ENCODE measurements at regions not wholly inside any gene's neighbourhood (a gene's known extent, or its start where the extent isn't known, plus 50 kb on each side); places are given as distances from the start of the nearest gene placed in this dataset.
"Not testable (repeated sequence)": the region's sequence is repeated elsewhere in the genome, so short reads cannot be mapped to it uniquely, and the experiment has no call there.

- ChIA-PET POLR2A (no interaction called here), CTCF (no interaction called here)
- TF ChIP-seq FOXM1 (IDR thresholded peaks at IDR 0.05; ENCODE audit: borderline replicate concordance) (no peak), FOXA1 (IDR thresholded peaks at IDR 0.05) (no peak), TARDBP (IDR thresholded peaks at IDR 0.05) (no peak), SP1 (IDR thresholded peaks at IDR 0.05) (no peak), PKNOX1 (IDR thresholded peaks at IDR 0.05) (no peak), ARNT (IDR thresholded peaks at IDR 0.05) (no peak), NFRKB (IDR thresholded peaks at IDR 0.05) (no peak), FOXK2 (IDR thresholded peaks at IDR 0.05) (no peak), SUZ12 (IDR thresholded peaks at IDR 0.05) (no peak), ELF4 (IDR thresholded peaks at IDR 0.05) (no peak), L3MBTL2 (conservative IDR thresholded peaks at IDR 0.05) (no peak), ZNF384 (IDR thresholded peaks at IDR 0.05) (no peak), BHLHE40 (IDR thresholded peaks at IDR 0.05; ENCODE audit: borderline replicate concordance) (no peak), HDGF (IDR thresholded peaks at IDR 0.05; ENCODE audit: borderline replicate concordance) (no peak), LEF1 (IDR thresholded peaks at IDR 0.05; ENCODE audit: borderline replicate concordance) (no peak), CTBP1 (IDR thresholded peaks at IDR 0.05; ENCODE audit: borderline replicate concordance) (no peak)
- no peak for DNase-seq (ENCODE audit: extremely low spot score)
These were observed 609.7 kb downstream of the STK39 start for GRCh38 chr2:167637741-167638140.

DNA sequence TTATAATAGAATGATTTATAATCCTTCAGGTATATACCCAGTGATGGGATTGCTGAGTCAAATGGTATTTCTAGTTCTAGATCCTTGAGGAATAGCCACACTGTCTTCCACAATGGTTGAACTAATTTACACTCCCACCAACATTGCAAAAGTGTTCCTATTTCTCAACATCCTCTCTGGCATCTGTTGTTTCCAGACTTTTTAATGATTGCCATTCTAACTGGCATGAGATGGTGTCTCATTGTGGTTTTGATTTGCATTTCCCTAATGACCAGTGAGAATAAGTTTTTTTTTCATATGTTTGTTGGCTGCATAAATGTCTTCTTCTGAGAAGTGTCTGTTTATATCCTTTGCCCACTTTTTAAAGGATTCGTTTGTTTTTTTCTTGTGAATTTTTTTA lies 615.1 kb downstream of the STK39 start:
- DNase-seq (ENCODE audit: extremely low spot score); CTCF ChIA-PET; POLR2A ChIA-PET: not testable (repeated sequence)

- no peak for DNase-seq (ENCODE audit: extremely low spot score)
- CTCF ChIA-PET = no interaction called here
- POLR2A ChIA-PET = no interaction called here
- no peak for TF ChIP-seq HDGF (IDR thresholded peaks at IDR 0.05; ENCODE audit: borderline replicate concordance)
- TF ChIP-seq BHLHE40 (IDR thresholded peaks at IDR 0.05; ENCODE audit: borderline replicate concordance) = no peak
- TF ChIP-seq TARDBP (IDR thresholded peaks at IDR 0.05) = no peak
- no peak for TF ChIP-seq FOXA1 (IDR thresholded peaks at IDR 0.05)
- TF ChIP-seq ARNT (IDR thresholded peaks at IDR 0.05) = no peak
- TF ChIP-seq NFRKB (IDR thresholded peaks at IDR 0.05) = no peak
- no peak for TF ChIP-seq ZNF384 (IDR thresholded peaks at IDR 0.05)
- TF ChIP-seq LEF1 (IDR thresholded peaks at IDR 0.05; ENCODE audit: borderline replicate concordance) = no peak
- TF ChIP-seq SUZ12 (IDR thresholded peaks at IDR 0.05) = no peak
- TF ChIP-seq PKNOX1 (IDR thresholded peaks at IDR 0.05) = no peak
- no peak for TF ChIP-seq L3MBTL2 (conservative IDR thresholded peaks at IDR 0.05)
- TF ChIP-seq FOXM1 (IDR thresholded peaks at IDR 0.05; ENCODE audit: borderline replicate concordance) = no peak
- TF ChIP-seq SP1 (IDR thresholded peaks at IDR 0.05) = no peak
- TF ChIP-seq FOXK2 (IDR thresholded peaks at IDR 0.05) = no peak
- TF ChIP-seq ELF4 (IDR thresholded peaks at IDR 0.05) = no peak
- TF ChIP-seq CTBP1 (IDR thresholded peaks at IDR 0.05; ENCODE audit: borderline replicate concordance) = no peak
These were observed 620.4 kb downstream of the STK39 start for GRCh38 chr2:167626961-167627360.

DNA sequence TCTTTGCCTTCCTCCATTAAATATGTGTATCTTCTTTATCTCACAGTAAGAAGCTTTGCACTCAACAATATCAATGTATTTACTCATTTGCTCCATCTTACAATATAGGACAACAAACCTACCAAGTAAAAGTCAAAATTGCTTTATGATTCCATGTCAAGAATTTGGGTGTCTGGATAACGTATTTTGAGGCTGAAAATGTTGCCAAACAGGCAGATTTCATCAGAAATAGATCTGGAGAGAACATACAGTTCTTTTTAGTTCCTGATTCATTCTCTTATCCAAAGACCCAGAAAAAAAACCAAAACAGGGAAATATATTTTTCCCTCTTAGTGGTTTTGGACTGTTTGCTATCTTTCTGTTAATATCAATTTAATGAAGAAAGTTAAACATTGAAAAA lies 621.1 kb downstream of the STK39 start:
- CTCF ChIA-PET = no interaction called here
- no peak for TF ChIP-seq ZNF384 (IDR thresholded peaks at IDR 0.05)
- no peak for TF ChIP-seq SP1 (IDR thresholded peaks at IDR 0.05)
- no peak for TF ChIP-seq ELF4 (IDR thresholded peaks at IDR 0.05)
- no peak for TF ChIP-seq SUZ12 (IDR thresholded peaks at IDR 0.05)
- TF ChIP-seq PKNOX1 (IDR thresholded peaks at IDR 0.05) = no peak
- no peak for TF ChIP-seq BHLHE40 (IDR thresholded peaks at IDR 0.05; ENCODE audit: borderline replicate concordance)
- TF ChIP-seq NFRKB (IDR thresholded peaks at IDR 0.05) = no peak
- no peak for TF ChIP-seq CTBP1 (IDR thresholded peaks at IDR 0.05; ENCODE audit: borderline replicate concordance)
- no peak for TF ChIP-seq HDGF (IDR thresholded peaks at IDR 0.05; ENCODE audit: borderline replicate concordance)
- POLR2A ChIA-PET = no interaction called here
- no peak for DNase-seq (ENCODE audit: extremely low spot score)

GRCh38 chr2:167616997-167617396 lies 630.4 kb downstream of the STK39 start:
- ChIA-PET CTCF (no interaction called here), POLR2A (no interaction called here)
- TF ChIP-seq L3MBTL2 (conservative IDR thresholded peaks at IDR 0.05) (no peak), SUZ12 (IDR thresholded peaks at IDR 0.05) (no peak)
- DNase-seq (ENCODE audit: extremely low spot score) = no peak

- no peak for DNase-seq (ENCODE audit: extremely low spot score)
- CTCF ChIA-PET = no interaction called here
- POLR2A ChIA-PET = no interaction called here
- TF ChIP-seq L3MBTL2 (conservative IDR thresholded peaks at IDR 0.05) (no peak), ARNT (IDR thresholded peaks at IDR 0.05) (no peak), HDGF (IDR thresholded peaks at IDR 0.05; ENCODE audit: borderline replicate concordance) (no peak), PKNOX1 (IDR thresholded peaks at IDR 0.05) (no peak), SUZ12 (IDR thresholded peaks at IDR 0.05) (no peak), TARDBP (IDR thresholded peaks at IDR 0.05) (no peak), SP1 (IDR thresholded peaks at IDR 0.05) (no peak), CTBP1 (IDR thresholded peaks at IDR 0.05; ENCODE audit: borderline replicate concordance) (no peak), FOXK2 (IDR thresholded peaks at IDR 0.05) (no peak), BHLHE40 (IDR thresholded peaks at IDR 0.05; ENCODE audit: borderline replicate concordance) (no peak), NFRKB (IDR thresholded peaks at IDR 0.05) (no peak), ELF4 (IDR thresholded peaks at IDR 0.05) (no peak), FOXA1 (IDR thresholded peaks at IDR 0.05) (no peak), FOXM1 (IDR thresholded peaks at IDR 0.05; ENCODE audit: borderline replicate concordance) (no peak), ZNF384 (IDR thresholded peaks at IDR 0.05) (no peak), LEF1 (IDR thresholded peaks at IDR 0.05; ENCODE audit: borderline replicate concordance) (no peak)
These were observed 633.9 kb downstream of the STK39 start for GRCh38 chr2:167613471-167613870.
